ENCODE measurements at regions not wholly inside any gene's neighbourhood (a gene's known extent, or its start where the extent isn't known, plus 50 kb on each side); places are given as distances from the start of the nearest gene placed in this dataset.
A peak's percentile ranks its signal among the peaks of the same experiment; 100 is the strongest.
"Not testable (repeated sequence)": the region's sequence is repeated elsewhere in the genome, so short reads cannot be mapped to it uniquely, and the experiment has no call there.

- DNase-seq (ENCODE audit: low read depth in 3 of 3, low spot score in 2 of 3) = no peak
These were observed 213.4 kb downstream of the LURAP1L start for GRCh38 chr9:12988258-12988657.

DNA sequence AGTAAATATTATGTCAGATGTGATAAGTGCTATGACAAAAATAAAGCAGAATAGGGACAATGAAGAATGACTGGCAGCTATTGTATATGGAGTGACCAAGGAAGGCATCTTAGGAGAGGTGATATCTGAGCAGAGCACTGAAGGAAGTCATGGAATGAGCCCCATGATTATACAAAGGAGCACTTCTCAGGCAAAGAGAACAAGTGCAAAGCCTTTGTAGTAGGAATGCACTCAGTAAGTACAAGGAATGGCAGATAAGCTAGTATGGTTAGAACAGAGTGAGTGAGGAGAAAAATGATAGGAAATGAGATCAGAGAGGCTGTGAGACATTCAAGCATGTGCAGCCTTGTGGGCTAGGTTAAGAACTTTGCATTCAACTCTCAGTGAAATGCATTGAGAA, 214.8 kb downstream of the LURAP1L start:
- no peak for DNase-seq (ENCODE audit: low read depth in 3 of 3, low spot score in 2 of 3)

DNA sequence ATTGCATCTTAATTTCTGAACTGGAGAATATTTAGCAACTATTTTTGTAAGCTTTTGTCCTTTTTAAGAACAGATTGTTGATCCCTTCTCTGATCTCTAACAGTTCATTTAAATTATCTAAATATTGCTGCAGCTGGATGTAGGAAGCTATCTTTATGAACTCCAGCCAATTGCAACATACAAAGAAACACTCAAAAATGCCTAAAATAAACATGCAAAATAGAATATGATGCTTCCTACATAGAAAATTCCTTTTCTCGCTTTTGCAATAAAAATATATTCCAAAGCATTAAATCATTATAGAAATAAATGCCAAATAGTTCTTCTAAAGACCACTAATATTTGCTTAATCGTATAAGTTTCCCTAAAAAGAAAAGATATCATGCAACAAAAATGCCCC, 218.6 kb downstream of the LURAP1L start:
- DNase-seq (ENCODE audit: low read depth in 3 of 3, low spot score in 2 of 3) = no peak

- no peak for DNase-seq (ENCODE audit: low read depth in 3 of 3, low spot score in 2 of 3)
These were observed 222.2 kb downstream of the LURAP1L start for GRCh38 chr9:12997009-12997408.

GRCh38 chr9:13001989-13002580, 227.3 kb downstream of the LURAP1L start:
- DNase-seq (ENCODE audit: low read depth in 3 of 3, low spot score in 2 of 3) = no peak

GRCh38 chr9:13002740-13003139, 227.9 kb downstream of the LURAP1L start:
- no peak for DNase-seq (ENCODE audit: low read depth in 3 of 3, low spot score in 2 of 3)

DNA sequence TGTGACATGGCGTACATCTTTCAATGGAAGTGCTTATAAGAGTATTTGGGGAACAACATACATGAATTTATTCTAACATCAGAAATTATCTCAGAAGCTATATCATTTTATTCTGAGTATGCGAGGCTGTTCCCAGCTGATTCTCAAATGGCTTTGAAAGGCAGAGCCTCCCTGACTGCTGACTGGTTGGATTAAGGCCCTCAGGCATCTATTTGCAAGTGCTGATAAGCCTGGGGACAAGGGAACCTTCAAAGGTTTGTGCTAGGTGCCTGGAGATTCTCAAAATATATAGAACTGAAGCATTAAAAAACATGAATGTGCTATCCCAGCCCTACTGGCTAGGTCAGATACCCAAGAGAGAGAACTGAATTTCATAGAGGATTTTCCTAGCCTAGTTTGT, 235.1 kb downstream of the LURAP1L start:
- no peak for DNase-seq (ENCODE audit: low read depth in 3 of 3, low spot score in 2 of 3)

- no peak for DNase-seq (ENCODE audit: low read depth in 3 of 3, low spot score in 2 of 3)
These were observed 239.4 kb downstream of the LURAP1L start for GRCh38 chr9:13013991-13014883.

DNA sequence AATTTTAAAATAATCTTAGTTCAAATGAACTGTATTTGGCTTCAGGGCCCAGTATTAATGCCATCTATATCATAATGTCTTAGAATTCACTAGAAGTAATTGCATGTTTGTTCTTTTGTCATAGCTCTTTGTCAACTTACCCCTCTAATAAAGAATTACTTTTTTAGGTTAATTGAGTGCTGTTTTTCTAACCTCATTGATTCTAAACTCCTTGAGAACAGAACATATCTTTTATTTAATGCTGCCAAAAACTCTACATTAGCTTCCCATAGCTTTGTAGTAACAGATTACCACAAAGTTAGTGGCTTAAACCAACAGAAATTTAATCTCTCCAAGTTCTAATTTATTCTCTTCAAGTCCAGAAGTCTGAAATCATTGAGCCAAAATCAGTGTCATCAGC, 242.4 kb downstream of the LURAP1L start:
- DNase-seq (ENCODE audit: low read depth in 3 of 3, low spot score in 2 of 3) = no peak

DNA sequence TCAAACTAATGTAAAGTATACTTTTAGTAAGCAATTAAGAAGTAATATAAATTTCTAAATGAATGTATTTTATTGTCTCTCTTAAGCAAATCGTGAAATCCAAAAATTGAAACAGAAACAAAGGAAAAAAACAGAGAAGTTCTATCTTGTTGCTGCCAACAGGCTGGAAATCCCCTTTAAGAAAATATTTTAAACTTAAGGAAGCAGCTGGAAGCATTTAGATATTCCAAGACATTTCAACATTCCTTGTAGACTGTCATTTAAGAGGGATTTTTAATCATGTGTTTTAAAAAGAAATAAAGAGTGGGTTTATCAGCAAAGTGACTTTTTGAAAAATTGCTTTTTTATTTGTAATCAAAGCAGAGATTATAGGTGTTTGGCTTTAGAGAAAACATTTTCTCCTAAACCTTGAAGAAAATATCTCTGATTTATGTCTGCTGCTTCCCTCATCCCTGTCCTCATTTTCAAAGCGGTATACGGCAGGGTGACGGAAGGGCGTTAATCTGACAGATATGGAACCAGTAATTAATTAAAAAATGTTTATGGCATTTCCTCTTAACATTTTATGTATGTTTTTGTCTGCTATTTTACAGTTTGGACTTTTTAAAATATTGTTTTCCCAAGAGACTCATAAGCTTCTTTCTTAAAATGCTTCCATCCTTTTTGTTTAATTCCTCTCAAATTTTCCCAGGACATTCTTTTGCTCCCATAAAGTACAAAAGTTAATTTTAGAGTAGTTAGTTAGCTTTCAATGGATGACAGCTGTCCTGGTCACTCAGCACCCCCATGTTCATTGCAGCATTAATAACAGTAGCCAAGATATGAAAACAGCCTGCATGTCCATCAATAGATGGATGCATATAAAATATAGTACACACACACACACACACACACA, 245.6 kb downstream of the LURAP1L start:
- DNase-seq (ENCODE audit: low read depth in 3 of 3, low spot score in 2 of 3) = peak; percentile 29 to 32 (median 31)

GRCh38 chr9:13022756-13023155, 247.9 kb downstream of the LURAP1L start:
- no peak for DNase-seq (ENCODE audit: low read depth in 3 of 3, low spot score in 2 of 3)

GRCh38 chr9:13023498-13023897, 248.7 kb downstream of the LURAP1L start:
- no peak for DNase-seq (ENCODE audit: low read depth in 3 of 3, low spot score in 2 of 3)

GRCh38 chr9:13026956-13027355, 252.1 kb downstream of the LURAP1L start:
- no peak for DNase-seq (ENCODE audit: low read depth in 3 of 3, low spot score in 2 of 3)

DNA sequence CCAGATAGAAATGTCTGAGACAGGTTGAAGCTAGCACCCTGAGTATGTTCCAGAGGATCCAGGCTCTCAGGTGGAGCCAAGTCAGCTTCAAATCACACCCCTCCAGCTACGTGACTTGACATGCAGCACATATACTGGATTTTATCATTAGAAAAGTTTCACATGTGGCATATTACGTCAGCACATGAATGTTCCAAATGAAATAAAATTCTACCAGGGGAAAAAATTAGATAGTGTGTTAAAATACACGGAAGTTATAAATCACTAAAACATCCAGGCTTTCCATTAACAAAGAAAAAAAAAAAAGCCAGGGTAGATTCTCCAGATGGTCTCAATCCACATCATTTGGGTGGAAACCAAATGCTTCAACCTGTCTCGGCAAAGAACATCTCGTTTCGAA, 251.6 kb downstream of the MPDZ start:
- no peak for DNase-seq (ENCODE audit: low read depth in 3 of 3, low spot score in 2 of 3)

- no peak for DNase-seq (ENCODE audit: low read depth in 3 of 3, low spot score in 2 of 3)
These were observed 246.9 kb downstream of the MPDZ start for GRCh38 chr9:13032585-13032984.

- DNase-seq (ENCODE audit: low read depth in 3 of 3, low spot score in 2 of 3) = peak; percentile 55 to 65 (median 63)
These were observed 245.4 kb downstream of the MPDZ start for GRCh38 chr9:13033959-13034693.

GRCh38 chr9:13034694-13035002, 244.8 kb downstream of the MPDZ start:
- no peak for DNase-seq (ENCODE audit: low read depth in 3 of 3, low spot score in 2 of 3)

GRCh38 chr9:13035822-13036221, 243.7 kb downstream of the MPDZ start:
- no peak for DNase-seq (ENCODE audit: low read depth in 3 of 3, low spot score in 2 of 3)

GRCh38 chr9:13037808-13038207, 241.7 kb downstream of the MPDZ start:
- not testable (repeated sequence) for DNase-seq (ENCODE audit: low read depth in 3 of 3, low spot score in 2 of 3)

DNA sequence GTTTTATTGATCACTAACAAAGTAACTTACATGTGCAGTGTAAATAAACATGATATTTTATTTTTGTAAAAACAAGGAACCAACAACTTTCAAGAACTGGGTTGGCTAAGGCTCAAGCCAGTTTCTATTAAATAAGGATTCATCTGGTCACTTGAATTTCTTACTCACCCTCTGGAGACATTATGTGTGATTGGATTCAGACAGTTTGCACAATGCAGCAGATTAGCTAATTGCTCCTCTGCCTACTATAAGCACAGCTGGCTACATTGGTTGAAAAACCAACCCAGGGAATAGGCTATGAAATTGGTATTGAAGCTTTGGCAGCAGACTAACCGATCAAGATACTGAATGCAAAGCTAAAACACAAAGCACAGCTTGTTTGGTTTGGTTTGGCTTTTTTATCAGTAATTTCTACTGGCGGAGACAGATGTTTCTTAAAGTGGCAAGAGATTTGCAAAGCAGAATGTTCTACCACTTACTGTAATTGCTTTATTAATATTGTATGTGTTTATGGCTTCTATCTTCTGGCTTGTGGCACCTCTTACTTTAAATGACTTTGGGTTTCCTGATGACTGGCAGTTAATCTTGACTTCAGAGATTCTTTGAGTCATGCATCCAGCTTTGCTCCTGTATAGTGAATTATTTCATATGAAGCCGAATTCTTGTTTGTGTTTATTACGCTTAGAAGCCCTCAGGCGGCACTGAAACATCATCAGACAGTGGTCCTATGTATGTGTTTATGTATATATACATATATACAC, 231.5 kb downstream of the MPDZ start:
- no peak for DNase-seq (ENCODE audit: low read depth in 3 of 3, low spot score in 2 of 3)
